Hematopoietic multipotent progenitor cell treated with erythropoietin and hydrocortisone succinate and interleukin-3 and kit ligand, for 8 days (in vitro differentiated cells): ENCODE measurements at regions not wholly inside any gene's neighbourhood (a gene's known extent, or its start where the extent isn't known, plus 50 kb on each side); places are given as distances from the start of the nearest gene placed in this dataset.
"Not testable (repeated sequence)": the region's sequence is repeated elsewhere in the genome, so short reads cannot be mapped to it uniquely, and the experiment has no call there.

Experiments used
- DNase-seq: peaks from one replicate; pipeline ENCODE4 v3.0.0-alpha.2; 2015

GRCh38 chr12:76176940-76177339 lies 92.5 kb upstream of the NAP1L1 start:
- DNase-seq = no peak

- not testable (repeated sequence) for DNase-seq
Observed at GRCh38 chr12:76175946-76176345, 91.5 kb upstream of the NAP1L1 start.

DNA sequence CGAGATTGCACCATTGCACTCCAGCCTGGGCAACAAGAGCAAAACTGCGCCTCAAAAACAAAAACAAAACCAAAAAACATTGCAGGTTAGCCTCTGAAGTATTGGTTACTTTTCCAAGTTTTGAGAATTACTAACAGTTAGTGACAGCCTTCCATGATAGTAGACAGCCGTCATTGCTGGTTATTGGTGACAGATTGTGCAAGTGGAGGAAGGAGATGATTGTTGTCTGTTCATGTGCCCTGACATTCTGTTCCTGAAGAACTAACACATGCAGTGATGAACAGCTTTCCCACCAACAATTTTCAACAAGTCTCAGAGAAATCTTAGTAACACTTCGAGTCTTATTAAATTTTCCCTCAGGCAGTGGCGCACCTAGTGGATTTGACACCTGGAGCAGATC lies 89.3 kb upstream of the NAP1L1 start:
- no peak for DNase-seq

DNA sequence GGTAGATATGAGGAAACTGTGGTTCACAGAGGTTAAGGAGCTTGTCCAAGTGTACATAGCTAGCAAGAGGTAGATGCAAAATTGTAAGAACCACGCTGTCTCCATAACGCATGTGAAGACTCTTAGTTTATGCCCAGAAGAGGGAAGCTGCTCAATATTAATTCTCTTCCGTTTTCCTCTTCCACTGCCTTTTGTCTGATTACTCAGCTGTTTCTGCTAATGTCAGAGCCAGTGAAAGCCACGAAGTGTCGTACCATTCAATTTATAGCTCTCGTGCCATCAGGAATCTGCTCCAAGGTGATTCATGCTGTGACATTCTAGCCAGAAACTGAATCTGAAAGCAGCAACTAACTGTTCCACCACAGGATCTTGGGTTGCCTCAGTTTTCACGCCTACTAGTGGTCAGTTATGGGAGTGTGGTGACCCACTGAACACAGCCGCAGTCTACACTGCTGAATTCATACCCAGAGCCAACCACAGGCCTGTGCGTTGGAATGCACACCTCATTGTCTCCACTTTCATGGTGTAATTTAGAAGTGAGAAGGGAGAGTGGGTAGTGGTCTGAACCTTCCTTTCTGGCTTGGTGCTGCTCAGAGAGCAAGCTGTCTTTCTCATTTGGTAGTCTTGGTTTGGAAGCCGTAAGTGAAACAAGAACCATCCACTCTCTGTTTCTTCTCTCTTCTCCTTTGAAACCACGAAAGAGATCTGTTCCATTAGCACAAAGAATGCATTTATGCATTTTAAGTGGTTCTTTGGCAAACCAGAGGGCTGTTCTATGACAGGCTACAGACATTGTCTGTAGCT lies 74.2 kb upstream of the NAP1L1 start:
- DNase-seq = peak; percentile 56

GRCh38 chr12:76156726-76157125 lies 72.2 kb upstream of the NAP1L1 start:
- no peak for DNase-seq

- no peak for DNase-seq
Observed at GRCh38 chr12:76156314-76156713, 71.8 kb upstream of the NAP1L1 start.

DNA sequence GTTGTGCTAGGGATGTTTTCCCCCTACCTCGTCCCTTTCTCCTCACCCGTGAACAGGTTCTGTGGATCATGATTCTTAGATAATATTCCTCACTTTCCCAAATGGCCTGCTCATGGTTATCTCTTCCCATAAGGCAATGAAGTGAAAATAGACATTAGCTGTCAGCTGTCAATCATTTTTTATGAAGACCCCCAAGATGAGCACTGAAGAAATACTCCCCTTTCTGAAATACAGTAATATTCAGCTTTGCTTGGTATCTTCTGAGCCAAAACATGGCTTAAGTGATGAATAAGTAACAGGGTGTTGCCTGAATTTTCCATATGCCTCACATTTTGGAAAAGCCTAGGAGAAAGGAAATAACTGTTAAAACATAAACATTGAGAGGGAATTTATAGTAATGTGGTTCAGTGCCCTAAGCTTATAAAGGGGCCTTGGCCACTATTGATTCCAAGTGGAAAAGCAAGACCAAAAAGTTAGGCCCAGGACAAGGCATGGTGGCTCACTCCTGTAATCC lies 70.7 kb upstream of the NAP1L1 start:
- no peak for DNase-seq

DNA sequence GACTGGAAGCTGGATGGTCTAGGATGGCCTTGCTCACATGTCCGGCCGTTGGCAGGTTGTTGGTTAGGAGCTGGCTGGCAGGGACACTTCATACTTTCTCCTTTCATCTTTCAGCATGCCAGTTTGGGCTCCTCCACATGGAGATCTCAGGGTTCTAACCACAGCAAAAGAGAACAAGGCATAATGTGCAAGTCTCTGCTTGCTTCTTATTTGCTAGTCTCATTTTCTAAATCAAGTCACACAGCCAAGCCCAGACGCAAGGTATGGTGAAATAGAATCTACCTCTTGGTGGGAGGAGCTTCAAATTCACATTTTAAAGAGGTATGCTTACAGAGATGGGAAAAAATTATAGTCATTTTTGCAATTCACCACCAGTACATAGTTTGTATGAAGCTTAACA lies 69.1 kb upstream of the NAP1L1 start:
- no peak for DNase-seq

GRCh38 chr12:76152181-76152807 lies 67.8 kb upstream of the NAP1L1 start:
- DNase-seq = no peak

- no peak for DNase-seq
Observed at GRCh38 chr12:76144245-76144549, 59.7 kb upstream of the NAP1L1 start.

GRCh38 chr12:76143343-76144244 lies 59.1 kb upstream of the NAP1L1 start:
- no peak for DNase-seq

GRCh38 chr12:76142305-76142704 lies 57.8 kb upstream of the NAP1L1 start:
- no peak for DNase-seq

- no peak for DNase-seq
Observed at GRCh38 chr12:76138656-76139055, 54.2 kb upstream of the NAP1L1 start.

- no peak for DNase-seq
Observed at GRCh38 chr12:76137606-76138005, 53.1 kb upstream of the NAP1L1 start.

GRCh38 chr12:76135456-76135855 lies 51.0 kb upstream of the NAP1L1 start:
- DNase-seq = no peak
